Uterus (tissue), 3 donors: ENCODE measurements at regions not wholly inside any gene's neighbourhood (a gene's known extent, or its start where the extent isn't known, plus 50 kb on each side); places are given as distances from the start of the nearest gene placed in this dataset.

ENCODE experiments used
- DNase-seq, 2 donors: peaks; one replicate each; pipeline ENCODE4 v3.0.0-alpha.2; 2019 to 2020
- H3K27ac ChIP-seq, 2 donors: fragments of 200-600 bp; sonication (generic); 1 replicate in 1 of 2; 2 replicates in 1 of 2; pipeline ENCODE4 v1.5.1; 2016 to 2018
- H3K27me3 ChIP-seq, 2 donors: fragments of 200-600 bp; sonication (generic); one replicate each; pipeline ENCODE4 v1.5.1; 2018 to 2019; ENCODE audit warnings: control low read depth in 1 of 2
- H3K36me3 ChIP-seq, 2 donors: fragments of 200-600 bp; sonication (generic); one replicate each; pipeline ENCODE4 v1.5.1; 2019; ENCODE audit warnings: control low read depth in 1 of 2
- H3K4me1 ChIP-seq, 2 donors: fragments of 200-600 bp; sonication (generic); one replicate each; pipeline ENCODE4 v1.5.1; 2018 to 2019; ENCODE audit warnings: control low read depth in 1 of 2
- H3K4me3 ChIP-seq, 2 donors: fragments of 200-600 bp; sonication (generic); 1 replicate in 1 of 2; 2 replicates in 1 of 2; pipeline ENCODE4 v1.5.1; 2018 to 2019; ENCODE audit warnings: mild to moderate bottlenecking in 1 of 2
- H3K9me3 ChIP-seq, 2 donors: fragments of 200-600 bp; sonication (generic); one replicate each; pipeline ENCODE4 v1.5.1; 2019; ENCODE audit warnings: control low read depth in 1 of 2
- CTCF ChIP-seq, 4 experiments: fragments of 200-600 bp in 2 of 4; fragments of 450-650 bp in 2 of 4; sonication (generic) in 2 of 4; IDR thresholded peaks; one replicate each; pipeline ENCODE4 v1.5.1; 2016 to 2019; ENCODE audit warnings: antibody characterized with exemption in 4 of 4, mild to moderate bottlenecking in 2 of 4, moderate library complexity in 1 of 4
- POLR2A ChIP-seq, 2 donors: fragments of 450-650 bp; IDR thresholded peaks; one replicate each; pipeline ENCODE4 v1.6.1; 2016; ENCODE audit warnings: antibody characterized with exemption in 2 of 2, mild to moderate bottlenecking in 1 of 2, moderate library complexity in 1 of 2
- intact Hi-C: fragments of 100-400 bp; cut with DNase I; formaldehyde crosslinking; loops from one replicate; pipeline ENCODE4 v1.15.1; 2023; ENCODE audit warnings: low total_unique reads
- donor health status: DM: yes; HTN: yes; CAD: no.

DNA sequence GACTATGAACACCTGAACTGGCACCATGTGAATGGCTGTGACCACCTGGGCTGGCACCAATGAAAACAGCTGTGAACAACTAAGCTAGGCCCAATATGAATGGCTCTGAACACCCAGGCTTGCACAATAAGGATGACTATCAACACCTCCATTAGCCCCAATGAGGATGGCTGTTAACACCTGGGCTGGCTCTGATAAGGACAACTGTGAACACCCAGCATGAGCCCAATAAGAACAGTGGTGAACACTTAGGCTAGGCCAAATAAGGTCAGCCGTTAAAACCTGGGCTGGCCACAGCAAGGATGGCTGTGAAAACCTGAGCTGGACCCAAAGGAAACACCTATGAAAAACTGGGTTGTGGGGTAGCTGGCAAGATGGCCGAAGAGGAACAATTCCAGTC is 1163.1 kb downstream of the UQCRFS1 start:
- TF ChIP-seq POLR2A (IDR thresholded peaks at IDR 0.05) (no peak), CTCF (IDR thresholded peaks at IDR 0.05) (no peak)
- intact Hi-C loops = no loop called here

DNA sequence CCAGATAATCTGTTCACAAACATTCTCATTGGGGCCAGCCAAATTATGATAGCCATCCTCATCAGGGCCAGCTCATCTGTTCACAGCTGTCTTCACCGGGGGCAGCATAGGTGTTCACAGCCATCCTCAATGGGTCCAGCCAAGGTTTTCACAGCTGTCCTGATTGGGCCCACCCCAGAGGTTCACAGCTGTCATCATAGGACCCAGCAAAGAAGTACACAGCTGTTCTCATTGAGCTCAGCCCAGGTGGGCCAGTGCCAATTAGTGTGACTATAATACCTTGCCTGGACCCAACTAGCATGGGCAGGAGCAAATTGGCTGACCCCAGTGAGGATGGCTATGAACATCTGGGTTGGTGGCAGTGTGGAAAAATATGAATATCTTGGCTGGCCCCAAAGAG is 1166.0 kb downstream of the UQCRFS1 start:
- Histone ChIP-seq H3K4me3 (no peak overlapping the region), H3K27ac (no peak overlapping the region), H3K4me1 (no peaks in the 10 kb centered on the region), H3K27me3 (no peaks in the 10 kb centered on the region), H3K36me3 (no peaks in the 10 kb centered on the region), H3K9me3 (no peaks in the 10 kb centered on the region)
- no peak for DNase-seq
- intact Hi-C loops = no loop called here
- no peak for TF ChIP-seq POLR2A (IDR thresholded peaks at IDR 0.05)
- no peak for TF ChIP-seq CTCF (IDR thresholded peaks at IDR 0.05)

More for the DNA sequence above, 1163.1 kb downstream of the UQCRFS1 start:
- Histone ChIP-seq H3K9me3 (no peaks in the 10 kb centered on the region), H3K4me3 (no peak overlapping the region), H3K4me1 (no peaks in the 10 kb centered on the region), H3K27me3 (no peaks in the 10 kb centered on the region), H3K36me3 (no peaks in the 10 kb centered on the region), H3K27ac (no peak overlapping the region)
- DNase-seq = no peak

GRCh38 chr19:28045621-28046020 is 1167.3 kb downstream of the UQCRFS1 start:
- no peak overlapping the region for H3K27ac ChIP-seq
- H3K4me3 ChIP-seq = no peak overlapping the region
- no peak for TF ChIP-seq CTCF (IDR thresholded peaks at IDR 0.05)
- TF ChIP-seq POLR2A (IDR thresholded peaks at IDR 0.05) = no peak
- H3K9me3 ChIP-seq = no peaks in the 10 kb centered on the region
- intact Hi-C loops = no loop called here
- no peaks in the 10 kb centered on the region for H3K4me1 ChIP-seq
- no peaks in the 10 kb centered on the region for H3K36me3 ChIP-seq
- no peak for DNase-seq
- no peaks in the 10 kb centered on the region for H3K27me3 ChIP-seq

DNA sequence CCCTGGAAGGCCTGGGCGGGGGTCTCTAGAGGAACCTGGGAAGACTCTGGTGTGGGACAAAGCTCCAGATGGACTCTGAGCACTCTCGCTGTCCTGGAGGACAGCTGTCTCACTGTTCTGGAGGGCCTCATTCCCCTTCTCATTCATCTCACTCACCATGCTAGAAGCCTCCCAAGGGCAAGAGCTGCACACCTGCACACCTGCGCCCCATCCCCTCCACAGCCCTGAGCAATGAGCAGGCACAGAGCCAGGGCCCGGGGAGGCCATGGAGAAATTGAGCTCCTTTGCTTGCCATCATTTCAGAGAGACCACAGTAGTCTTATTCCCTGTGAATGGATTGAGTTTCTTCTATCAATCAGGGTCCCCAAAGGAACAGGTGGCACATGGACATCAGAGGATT is 1168.5 kb downstream of the UQCRFS1 start:
- H3K9me3 ChIP-seq = no peaks in the 10 kb centered on the region
- TF ChIP-seq POLR2A (IDR thresholded peaks at IDR 0.05) = no peak
- TF ChIP-seq CTCF (IDR thresholded peaks at IDR 0.05) = no peak
- intact Hi-C loops = no loop called here
- no peak overlapping the region for H3K27ac ChIP-seq
- H3K4me1 ChIP-seq = no peaks in the 10 kb centered on the region
- H3K27me3 ChIP-seq = no peaks in the 10 kb centered on the region
- H3K4me3 ChIP-seq = no peak overlapping the region
- H3K36me3 ChIP-seq = no peaks in the 10 kb centered on the region
- DNase-seq = no peak

DNA sequence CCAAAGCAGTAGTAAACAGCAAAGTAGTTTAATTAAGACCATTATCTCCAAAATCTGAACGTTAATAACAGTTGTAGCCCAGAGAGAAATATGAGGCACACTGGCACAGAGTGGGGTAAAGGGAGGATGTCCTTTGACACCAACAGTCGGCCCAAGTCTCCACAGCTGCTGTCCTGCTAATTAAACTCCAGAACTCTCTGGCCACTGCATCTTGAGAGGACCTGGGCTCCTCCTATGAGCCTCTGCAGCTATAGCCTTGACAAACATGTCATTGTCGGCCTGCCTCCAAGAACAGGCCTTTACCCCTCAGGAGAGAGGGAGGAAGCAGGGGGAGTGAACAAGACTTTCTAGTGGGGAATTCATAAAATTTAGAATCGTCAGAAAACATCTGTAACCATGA is 1170.4 kb downstream of the UQCRFS1 start:
- H3K4me1 ChIP-seq = no peaks in the 10 kb centered on the region
- no peaks in the 10 kb centered on the region for H3K27me3 ChIP-seq
- no peak overlapping the region for H3K27ac ChIP-seq
- TF ChIP-seq CTCF (IDR thresholded peaks at IDR 0.05) = no peak
- TF ChIP-seq POLR2A (IDR thresholded peaks at IDR 0.05) = no peak
- no peak overlapping the region for H3K4me3 ChIP-seq
- DNase-seq = no peak
- H3K36me3 ChIP-seq = no peaks in the 10 kb centered on the region
- intact Hi-C loops = no loop called here
- no peaks in the 10 kb centered on the region for H3K9me3 ChIP-seq
